ENCODE measurements at regions not wholly inside any gene's neighbourhood (a gene's known extent, or its start where the extent isn't known, plus 50 kb on each side); places are given as distances from the start of the nearest gene placed in this dataset.

DNA sequence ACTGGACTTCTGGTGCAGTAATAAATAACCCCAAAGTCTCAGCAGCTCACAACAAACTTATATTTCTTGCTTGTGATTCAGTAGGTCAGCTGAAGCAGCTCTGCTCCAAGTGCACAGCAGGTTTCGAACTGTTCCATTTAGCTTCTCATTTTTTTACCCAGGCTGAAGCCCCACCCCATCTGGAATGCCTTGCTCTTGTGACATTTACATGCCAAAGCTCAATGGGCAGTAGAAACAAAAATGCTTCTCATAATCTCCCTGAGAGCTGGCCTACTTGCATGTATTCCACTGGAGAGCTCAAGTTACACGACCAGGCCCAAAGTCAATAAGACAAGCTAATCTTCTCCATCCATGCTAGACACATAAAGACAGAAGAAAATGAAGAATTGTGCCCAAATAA, 165.2 kb downstream of the HAO1 start:
- Histone ChIP-seq H3K79me2 (ENCODE audit: control insufficient read depth, insufficient read depth, low read length) (no peaks in the 10 kb centered on the region), H3K9me1 (ENCODE audit: control insufficient read depth, extremely low read depth, insufficient read depth, low read length) (no peaks in the 10 kb centered on the region), H3K36me3 (ENCODE audit: control insufficient read depth in 2 of 2, extremely low read depth in 1 of 2, insufficient read depth in 2 of 2, low read length in 2 of 2) (no peaks in the 10 kb centered on the region), H3K9ac (ENCODE audit: control insufficient read depth, extremely low read depth, insufficient read depth, low read length) (no peak overlapping the region), H3K27ac (ENCODE audit: control insufficient read depth, insufficient read depth, low read length) (no peak overlapping the region), H3K4me2 (ENCODE audit: control insufficient read depth, extremely low read depth, insufficient read depth, low read depth, low read length) (no peak overlapping the region), H2AFZ (ENCODE audit: control insufficient read depth, low read length) (no peak overlapping the region), H3K9me3 (ENCODE audit: control insufficient read depth, low read depth, low read length) (peaks cover 5% of the 10 kb centered on the region), H3K4me1 (ENCODE audit: control insufficient read depth, extremely low read depth, insufficient read depth, low read length) (peaks cover 24% of the 10 kb centered on the region), H4K20me1 (ENCODE audit: control insufficient read depth, extremely low read depth, insufficient read depth, low read length) (no peaks in the 10 kb centered on the region), H3K4me3 (ENCODE audit: control insufficient read depth in 2 of 3, extremely low read depth in 1 of 3, insufficient read depth in 2 of 3, low read depth in 1 of 3, low read length in 3 of 3) (no peak overlapping the region), H3K27me3 (ENCODE audit: control insufficient read depth, extremely low read depth, insufficient read depth, low read length) (no peaks in the 10 kb centered on the region)
- FAIRE-seq (no peak), DNase-seq (ENCODE audit: low read depth, low spot score) (no peak)
- TF ChIP-seq, protein P1, sequence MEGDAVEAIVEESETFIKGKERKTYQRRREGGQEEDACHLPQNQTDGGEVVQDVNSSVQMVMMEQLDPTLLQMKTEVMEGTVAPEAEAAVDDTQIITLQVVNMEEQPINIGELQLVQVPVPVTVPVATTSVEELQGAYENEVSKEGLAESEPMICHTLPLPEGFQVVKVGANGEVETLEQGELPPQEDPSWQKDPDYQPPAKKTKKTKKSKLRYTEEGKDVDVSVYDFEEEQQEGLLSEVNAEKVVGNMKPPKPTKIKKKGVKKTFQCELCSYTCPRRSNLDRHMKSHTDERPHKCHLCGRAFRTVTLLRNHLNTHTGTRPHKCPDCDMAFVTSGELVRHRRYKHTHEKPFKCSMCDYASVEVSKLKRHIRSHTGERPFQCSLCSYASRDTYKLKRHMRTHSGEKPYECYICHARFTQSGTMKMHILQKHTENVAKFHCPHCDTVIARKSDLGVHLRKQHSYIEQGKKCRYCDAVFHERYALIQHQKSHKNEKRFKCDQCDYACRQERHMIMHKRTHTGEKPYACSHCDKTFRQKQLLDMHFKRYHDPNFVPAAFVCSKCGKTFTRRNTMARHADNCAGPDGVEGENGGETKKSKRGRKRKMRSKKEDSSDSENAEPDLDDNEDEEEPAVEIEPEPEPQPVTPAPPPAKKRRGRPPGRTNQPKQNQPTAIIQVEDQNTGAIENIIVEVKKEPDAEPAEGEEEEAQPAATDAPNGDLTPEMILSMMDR (optimal IDR thresholded peaks at IDR 0.05 in 1 of 3, IDR thresholded peaks at IDR 0.05 in 1 of 3, conservative IDR thresholded peaks at IDR 0.05 in 1 of 3; ENCODE audit: extremely low read depth in 1 of 3, insufficient read depth in 2 of 3, low read length in 3 of 3): no peak
- no peak for TF ChIP-seq EZH2 (IDR thresholded peaks at IDR 0.05; ENCODE audit: low read length)
- dilution Hi-C loops (cut with MboI; ENCODE audit: extremely low pct_ligation_motif_present, low sequenced_read_pairs): no loop called here

DNA sequence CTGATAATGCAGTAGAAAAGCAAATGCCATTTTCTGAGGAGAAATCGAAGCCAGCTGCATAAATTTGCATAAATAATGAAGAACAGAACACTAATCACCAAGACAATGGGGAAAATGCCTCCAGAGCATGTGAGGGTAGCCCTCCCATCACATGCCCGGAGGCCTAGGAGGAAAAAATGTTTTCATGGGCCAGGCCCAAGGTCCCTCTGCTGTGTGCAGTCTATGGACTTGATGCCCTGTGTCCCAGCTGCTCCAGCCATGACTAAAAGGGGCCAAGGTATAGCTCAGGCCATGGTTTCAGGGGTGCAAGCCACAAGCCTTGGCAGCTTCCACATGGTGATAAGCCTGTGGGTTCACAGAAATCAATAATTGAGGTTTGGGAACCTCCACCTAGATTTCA, 164.1 kb downstream of the HAO1 start:
- Histone ChIP-seq H3K79me2 (ENCODE audit: control insufficient read depth, insufficient read depth, low read length) (no peaks in the 10 kb centered on the region), H3K27ac (ENCODE audit: control insufficient read depth, insufficient read depth, low read length) (no peak overlapping the region), H3K9ac (ENCODE audit: control insufficient read depth, extremely low read depth, insufficient read depth, low read length) (no peak overlapping the region), H3K4me3 (ENCODE audit: control insufficient read depth in 2 of 3, extremely low read depth in 1 of 3, insufficient read depth in 2 of 3, low read depth in 1 of 3, low read length in 3 of 3) (no peak overlapping the region), H4K20me1 (ENCODE audit: control insufficient read depth, extremely low read depth, insufficient read depth, low read length) (no peaks in the 10 kb centered on the region), H3K4me2 (ENCODE audit: control insufficient read depth, extremely low read depth, insufficient read depth, low read depth, low read length) (no peak overlapping the region), H2AFZ (ENCODE audit: control insufficient read depth, low read length) (no peak overlapping the region), H3K9me1 (ENCODE audit: control insufficient read depth, extremely low read depth, insufficient read depth, low read length) (no peaks in the 10 kb centered on the region), H3K4me1 (ENCODE audit: control insufficient read depth, extremely low read depth, insufficient read depth, low read length) (peaks cover 24% of the 10 kb centered on the region), H3K36me3 (ENCODE audit: control insufficient read depth in 2 of 2, extremely low read depth in 1 of 2, insufficient read depth in 2 of 2, low read length in 2 of 2) (no peaks in the 10 kb centered on the region), H3K27me3 (ENCODE audit: control insufficient read depth, extremely low read depth, insufficient read depth, low read length) (no peaks in the 10 kb centered on the region), H3K9me3 (ENCODE audit: control insufficient read depth, low read depth, low read length) (peaks cover 5% of the 10 kb centered on the region)
- dilution Hi-C loops (cut with MboI; ENCODE audit: extremely low pct_ligation_motif_present, low sequenced_read_pairs): no loop called here
- DNase-seq (ENCODE audit: low read depth, low spot score) (no peak), FAIRE-seq (no peak)
- TF ChIP-seq, protein P1 (optimal IDR thresholded peaks at IDR 0.05 in 1 of 3, IDR thresholded peaks at IDR 0.05 in 1 of 3, conservative IDR thresholded peaks at IDR 0.05 in 1 of 3; ENCODE audit: extremely low read depth in 1 of 3, insufficient read depth in 2 of 3, low read length in 3 of 3): no peak
- TF ChIP-seq EZH2 (IDR thresholded peaks at IDR 0.05; ENCODE audit: low read length): no peak

Data from keratinocyte (primary cell).